Uterus (tissue), 2 donors: ENCODE measurements at regions not wholly inside any gene's neighbourhood (a gene's known extent, or its start where the extent isn't known, plus 50 kb on each side); places are given as distances from the start of the nearest gene placed in this dataset.

Experiments
- POLR2A ChIP-seq, 2 donors: fragments of 450-650 bp; IDR thresholded peaks; one replicate each; pipeline ENCODE4 v1.6.1; 2016; ENCODE audit warnings: antibody characterized with exemption in 2 of 2, mild to moderate bottlenecking in 1 of 2, moderate library complexity in 1 of 2
- TF ChIP-seq, protein P1 (sequence below), 4 experiments: fragments of 200-600 bp in 2 of 4; fragments of 450-650 bp in 2 of 4; sonication (generic) in 2 of 4; IDR thresholded peaks; one replicate each; pipeline ENCODE4 v1.5.1; 2016 to 2019; ENCODE audit warnings: antibody characterized with exemption in 4 of 4, mild to moderate bottlenecking in 2 of 4, moderate library complexity in 1 of 4

DNA sequence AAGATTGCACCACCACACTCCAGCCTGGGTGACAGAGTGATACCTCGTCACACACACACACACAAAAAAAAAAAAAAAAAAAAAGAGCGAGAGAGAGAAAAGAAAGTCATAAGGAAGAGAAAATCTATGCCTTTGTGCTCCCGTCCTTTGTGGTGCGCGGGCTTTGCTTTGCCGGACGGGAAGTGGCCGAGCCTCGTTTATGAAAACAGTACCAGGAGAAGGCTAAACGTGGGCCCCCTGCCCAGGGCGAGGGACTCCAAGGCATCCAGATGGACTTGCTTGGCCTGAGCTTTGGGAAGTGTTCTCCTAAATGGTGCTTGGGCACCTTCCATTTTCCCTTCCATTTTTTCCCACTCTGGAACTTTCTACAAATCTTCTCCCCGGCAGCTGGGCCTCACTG is 109.3 kb upstream of the LRPAP1 start:
- TF ChIP-seq, protein P1, sequence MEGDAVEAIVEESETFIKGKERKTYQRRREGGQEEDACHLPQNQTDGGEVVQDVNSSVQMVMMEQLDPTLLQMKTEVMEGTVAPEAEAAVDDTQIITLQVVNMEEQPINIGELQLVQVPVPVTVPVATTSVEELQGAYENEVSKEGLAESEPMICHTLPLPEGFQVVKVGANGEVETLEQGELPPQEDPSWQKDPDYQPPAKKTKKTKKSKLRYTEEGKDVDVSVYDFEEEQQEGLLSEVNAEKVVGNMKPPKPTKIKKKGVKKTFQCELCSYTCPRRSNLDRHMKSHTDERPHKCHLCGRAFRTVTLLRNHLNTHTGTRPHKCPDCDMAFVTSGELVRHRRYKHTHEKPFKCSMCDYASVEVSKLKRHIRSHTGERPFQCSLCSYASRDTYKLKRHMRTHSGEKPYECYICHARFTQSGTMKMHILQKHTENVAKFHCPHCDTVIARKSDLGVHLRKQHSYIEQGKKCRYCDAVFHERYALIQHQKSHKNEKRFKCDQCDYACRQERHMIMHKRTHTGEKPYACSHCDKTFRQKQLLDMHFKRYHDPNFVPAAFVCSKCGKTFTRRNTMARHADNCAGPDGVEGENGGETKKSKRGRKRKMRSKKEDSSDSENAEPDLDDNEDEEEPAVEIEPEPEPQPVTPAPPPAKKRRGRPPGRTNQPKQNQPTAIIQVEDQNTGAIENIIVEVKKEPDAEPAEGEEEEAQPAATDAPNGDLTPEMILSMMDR (IDR thresholded peaks at IDR 0.05): no peak
- TF ChIP-seq POLR2A (IDR thresholded peaks at IDR 0.05): no peak
